WI38 (cell line): ENCODE measurements at regions not wholly inside any gene's neighbourhood (a gene's known extent, or its start where the extent isn't known, plus 50 kb on each side); places are given as distances from the start of the nearest gene placed in this dataset.

ENCODE experiments used
- H3K4me3 ChIP-seq: 2 replicates; pipeline ENCODE4 v1.5.1; 2011; ENCODE audit warnings: low read depth, mild to moderate bottlenecking, control low read depth, low read length
- TF ChIP-seq, protein P1 (sequence below): IDR thresholded peaks from 2 replicates; pipeline ENCODE4 v1.5.1; 2012; ENCODE audit warnings: low read depth, mild to moderate bottlenecking, control low read depth, low read length

DNA sequence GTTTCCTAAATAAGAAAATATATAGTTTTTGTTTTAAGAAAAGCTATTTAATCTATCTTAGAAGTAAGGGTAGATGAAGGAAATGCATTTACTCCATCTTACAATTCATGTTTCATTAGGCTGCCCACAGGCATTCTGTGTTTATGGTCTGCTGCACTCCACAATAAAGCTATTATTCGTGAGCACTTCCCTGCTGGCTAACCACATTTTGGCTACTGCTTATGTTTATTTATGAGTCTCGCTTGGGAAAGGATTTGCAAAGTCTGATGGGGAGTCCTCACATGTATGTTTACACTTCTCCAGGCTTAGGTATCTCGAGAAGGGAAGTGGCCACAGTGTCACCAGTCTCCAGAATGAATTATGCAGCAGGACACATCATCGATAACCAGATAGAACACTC, 260.8 kb upstream of the VCX start:
- TF ChIP-seq, protein P1, sequence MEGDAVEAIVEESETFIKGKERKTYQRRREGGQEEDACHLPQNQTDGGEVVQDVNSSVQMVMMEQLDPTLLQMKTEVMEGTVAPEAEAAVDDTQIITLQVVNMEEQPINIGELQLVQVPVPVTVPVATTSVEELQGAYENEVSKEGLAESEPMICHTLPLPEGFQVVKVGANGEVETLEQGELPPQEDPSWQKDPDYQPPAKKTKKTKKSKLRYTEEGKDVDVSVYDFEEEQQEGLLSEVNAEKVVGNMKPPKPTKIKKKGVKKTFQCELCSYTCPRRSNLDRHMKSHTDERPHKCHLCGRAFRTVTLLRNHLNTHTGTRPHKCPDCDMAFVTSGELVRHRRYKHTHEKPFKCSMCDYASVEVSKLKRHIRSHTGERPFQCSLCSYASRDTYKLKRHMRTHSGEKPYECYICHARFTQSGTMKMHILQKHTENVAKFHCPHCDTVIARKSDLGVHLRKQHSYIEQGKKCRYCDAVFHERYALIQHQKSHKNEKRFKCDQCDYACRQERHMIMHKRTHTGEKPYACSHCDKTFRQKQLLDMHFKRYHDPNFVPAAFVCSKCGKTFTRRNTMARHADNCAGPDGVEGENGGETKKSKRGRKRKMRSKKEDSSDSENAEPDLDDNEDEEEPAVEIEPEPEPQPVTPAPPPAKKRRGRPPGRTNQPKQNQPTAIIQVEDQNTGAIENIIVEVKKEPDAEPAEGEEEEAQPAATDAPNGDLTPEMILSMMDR = no peak
- H3K4me3 ChIP-seq = no peak overlapping the region

DNA sequence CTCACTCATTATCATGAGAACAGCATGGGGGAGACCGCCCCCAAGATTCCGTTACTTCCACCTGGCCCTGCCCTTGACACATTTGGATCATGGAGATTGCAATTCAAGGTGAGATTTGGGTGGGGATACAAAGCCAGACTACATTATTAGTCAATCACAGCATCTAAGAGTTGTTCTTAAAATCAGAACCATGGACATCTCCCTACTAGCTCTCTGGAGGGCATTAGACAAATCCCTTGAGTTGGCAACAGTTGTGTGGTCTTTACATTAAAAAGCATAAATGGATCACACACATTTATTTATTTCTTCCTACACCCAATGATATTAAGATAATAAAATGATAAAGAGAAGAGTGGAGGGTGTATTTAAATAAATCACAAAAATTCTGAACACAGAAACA, 262.8 kb upstream of the VCX start:
- TF ChIP-seq, protein P1 = no peak
- H3K4me3 ChIP-seq = no peak overlapping the region

DNA sequence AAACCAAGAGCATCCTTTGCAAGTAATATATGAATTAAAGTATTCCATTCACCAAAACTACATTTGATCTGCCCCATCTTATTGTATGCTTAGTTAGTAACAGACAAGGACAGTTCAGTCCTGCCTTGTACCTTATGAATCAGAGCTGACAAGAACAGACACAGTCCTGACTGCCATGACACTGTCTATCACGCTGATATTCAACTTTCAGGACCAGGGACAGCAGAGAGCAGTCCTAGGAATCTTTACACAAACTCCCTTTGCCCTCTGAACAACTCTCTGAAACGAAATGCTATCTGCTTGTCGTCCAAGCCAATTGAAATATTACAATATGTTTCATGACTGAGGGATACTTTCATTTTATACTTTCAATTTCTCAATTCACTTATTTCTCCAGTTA, 268.6 kb upstream of the VCX start:
- no peak overlapping the region for H3K4me3 ChIP-seq

DNA sequence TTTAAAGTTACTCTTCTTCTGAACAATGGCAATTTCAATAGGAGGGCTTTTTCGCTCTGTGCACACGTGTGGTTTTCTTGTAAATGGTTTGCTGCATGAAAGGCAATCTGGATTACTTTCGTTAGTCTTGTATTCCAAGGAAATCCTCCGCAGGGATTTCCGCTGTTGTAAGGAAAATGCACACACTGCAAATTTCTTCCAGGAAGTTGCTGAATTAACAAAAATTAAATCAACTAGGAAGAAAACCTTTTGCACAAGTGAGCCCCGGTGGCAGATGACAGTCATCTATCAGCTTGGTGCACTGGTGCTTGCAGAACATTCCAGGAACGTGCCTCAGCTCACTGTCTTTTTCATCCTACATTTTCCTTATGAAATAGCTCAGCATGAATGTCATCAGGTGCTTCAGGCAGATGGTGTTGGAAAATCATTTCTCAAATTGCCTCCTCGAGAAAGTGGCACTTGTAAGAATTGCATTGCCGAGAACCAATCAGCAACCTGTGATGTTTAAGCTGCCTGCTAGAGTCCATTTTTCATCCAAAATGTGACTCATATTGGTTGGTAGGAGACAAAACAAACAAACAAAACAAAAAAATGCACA, 272.4 kb upstream of the VCX start:
- H3K4me3 ChIP-seq = no peak overlapping the region
- TF ChIP-seq, protein P1 = no peak

More for the DNA sequence above, 268.6 kb upstream of the VCX start:
- TF ChIP-seq, protein P1 = no peak

DNA sequence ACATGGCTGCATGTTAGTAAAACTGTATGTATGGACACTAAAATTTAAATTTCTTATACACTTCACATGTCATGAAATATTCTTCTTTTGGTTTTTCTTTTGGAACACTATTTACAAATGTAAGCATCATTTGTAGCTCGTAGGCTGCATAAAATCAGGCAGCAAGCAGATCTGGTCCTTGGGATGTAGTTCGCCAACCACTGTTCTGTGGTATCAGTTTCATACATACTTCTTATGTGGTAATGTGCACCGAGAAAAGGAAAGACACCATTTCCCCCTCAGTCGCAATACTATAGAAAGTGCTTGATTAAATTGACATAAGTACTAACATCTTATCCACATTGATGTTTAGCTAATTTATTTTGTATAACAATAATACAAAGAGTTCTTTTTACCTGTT, 274.4 kb upstream of the VCX start:
- no peak overlapping the region for H3K4me3 ChIP-seq
- TF ChIP-seq, protein P1 = no peak

DNA sequence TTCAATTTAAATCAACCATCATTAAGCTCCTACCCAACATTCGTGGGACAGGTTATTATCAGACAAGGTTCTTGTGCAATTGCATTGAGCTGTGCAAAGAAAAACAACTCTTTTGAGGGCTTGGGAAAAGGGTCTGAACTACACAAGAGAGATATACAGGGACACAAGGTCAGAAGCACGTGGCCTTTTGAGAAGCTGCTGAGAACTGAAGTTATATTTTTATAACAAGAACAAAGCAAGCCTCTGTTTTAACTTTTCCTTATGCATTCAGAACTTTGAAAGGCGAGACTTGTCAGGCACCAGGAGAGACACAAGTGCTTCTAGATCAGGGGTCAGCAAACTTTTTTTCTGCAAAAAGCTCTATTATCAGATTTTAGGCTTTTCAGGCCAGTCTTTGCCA, 274.8 kb upstream of the VCX start:
- TF ChIP-seq, protein P1 = no peak
- H3K4me3 ChIP-seq = no peak overlapping the region

DNA sequence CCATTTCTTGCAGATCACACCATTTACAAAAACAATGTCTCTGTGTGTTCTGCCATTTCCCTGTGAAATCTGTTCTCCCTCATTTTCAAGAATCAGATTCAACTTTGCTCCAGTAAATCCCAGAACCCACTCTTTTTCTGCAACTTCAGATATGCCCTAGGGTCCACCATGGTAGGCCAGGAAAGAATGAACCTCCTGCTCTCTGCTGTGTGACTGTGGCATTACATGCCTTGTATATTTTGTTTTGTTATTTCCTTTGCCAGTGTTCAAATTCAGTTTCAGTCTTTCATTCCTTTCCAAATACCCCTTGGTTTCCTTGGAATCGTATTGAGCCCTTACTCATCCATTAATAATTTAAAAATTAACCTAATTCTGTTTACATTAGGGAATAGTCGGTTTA, 290.2 kb upstream of the VCX start:
- TF ChIP-seq, protein P1 = no peak
- H3K4me3 ChIP-seq = no peak overlapping the region
